Non-pigmented ciliary epithelial cell (primary cell): ENCODE measurements at regions not wholly inside any gene's neighbourhood (a gene's known extent, or its start where the extent isn't known, plus 50 kb on each side); places are given as distances from the start of the nearest gene placed in this dataset.
"Not testable (repeated sequence)": the region's sequence is repeated elsewhere in the genome, so short reads cannot be mapped to it uniquely, and the experiment has no call there.

Source experiments
- DNase-seq: peaks from one replicate; pipeline ENCODE4 v3.0.0-alpha.2; 2010; ENCODE audit warnings: low read depth

DNA sequence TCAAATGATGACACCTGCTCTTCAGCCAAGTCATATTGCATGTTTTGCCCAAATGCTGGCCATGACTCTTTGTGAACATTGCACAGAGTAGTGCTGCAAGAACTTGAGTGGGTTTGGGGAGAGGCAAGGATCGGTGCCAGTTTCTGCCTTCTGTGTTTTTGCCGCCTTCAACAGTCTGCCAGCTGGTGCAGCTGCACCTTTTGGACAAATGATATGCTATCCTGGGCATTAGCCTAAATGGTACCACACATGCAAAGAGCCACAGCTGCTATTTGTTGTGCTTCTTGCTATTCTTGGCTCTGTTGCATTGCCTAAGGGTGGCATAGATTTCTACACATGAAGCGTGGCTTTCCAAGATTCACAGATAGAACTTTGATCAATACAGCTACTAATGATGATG lies 189.0 kb upstream of the CCN2 start:
- no peak for DNase-seq

DNA sequence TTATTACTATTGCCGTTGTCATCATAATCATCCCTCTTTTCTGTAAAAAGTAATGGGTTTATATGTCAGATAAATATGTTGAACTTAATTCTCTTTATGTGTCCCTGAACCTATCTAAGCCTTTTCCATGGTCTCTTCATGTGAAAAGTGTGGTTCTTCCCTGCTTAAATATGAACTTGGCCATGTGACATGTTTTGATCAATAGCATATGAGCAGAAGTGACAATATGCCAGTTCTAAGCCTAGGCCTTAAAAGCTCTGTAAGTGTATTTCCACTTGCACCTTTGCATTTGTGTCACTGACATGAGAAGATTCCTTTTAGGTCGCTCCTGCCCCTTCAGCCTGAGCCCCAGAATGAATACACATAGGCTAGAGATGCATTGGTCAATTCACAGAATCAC lies 188.4 kb upstream of the CCN2 start:
- no peak for DNase-seq

DNA sequence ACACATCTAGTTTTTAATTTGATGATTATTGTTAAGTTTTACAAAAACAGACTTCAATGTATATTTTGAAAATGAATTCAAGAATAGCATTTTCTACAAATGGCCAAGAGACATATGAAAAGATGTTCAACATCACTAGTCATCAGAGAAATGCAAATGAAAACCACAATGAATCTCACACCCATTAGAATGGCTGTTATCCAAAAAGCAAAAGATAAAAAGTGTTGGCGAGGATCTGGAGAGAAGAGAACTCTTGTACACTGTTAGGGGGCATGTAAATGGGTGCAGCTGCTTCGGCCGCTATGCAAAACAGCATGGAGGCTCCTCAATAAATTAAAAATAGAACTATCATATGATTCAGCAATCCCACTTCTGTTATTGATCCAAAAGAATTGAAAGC lies 185.8 kb upstream of the CCN2 start:
- no peak for DNase-seq

DNA sequence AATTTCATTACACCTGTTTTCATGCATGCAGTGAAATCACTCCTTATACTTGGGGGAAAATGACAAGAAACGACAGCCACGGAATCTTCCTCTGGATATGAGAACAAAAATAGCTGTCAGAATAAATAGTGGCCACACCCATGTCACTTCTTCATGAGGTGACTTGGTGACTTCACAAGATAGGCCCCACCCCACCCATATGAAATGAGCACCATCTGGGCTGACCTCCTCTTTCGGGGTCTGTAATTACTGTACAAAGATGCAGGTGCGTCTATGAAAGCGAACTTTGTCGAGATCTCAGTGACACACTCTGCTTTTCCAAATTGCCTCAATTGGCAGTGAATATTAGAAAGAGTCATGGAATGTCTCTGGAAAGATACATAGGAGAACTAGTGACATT lies 184.2 kb upstream of the CCN2 start:
- no peak for DNase-seq

DNA sequence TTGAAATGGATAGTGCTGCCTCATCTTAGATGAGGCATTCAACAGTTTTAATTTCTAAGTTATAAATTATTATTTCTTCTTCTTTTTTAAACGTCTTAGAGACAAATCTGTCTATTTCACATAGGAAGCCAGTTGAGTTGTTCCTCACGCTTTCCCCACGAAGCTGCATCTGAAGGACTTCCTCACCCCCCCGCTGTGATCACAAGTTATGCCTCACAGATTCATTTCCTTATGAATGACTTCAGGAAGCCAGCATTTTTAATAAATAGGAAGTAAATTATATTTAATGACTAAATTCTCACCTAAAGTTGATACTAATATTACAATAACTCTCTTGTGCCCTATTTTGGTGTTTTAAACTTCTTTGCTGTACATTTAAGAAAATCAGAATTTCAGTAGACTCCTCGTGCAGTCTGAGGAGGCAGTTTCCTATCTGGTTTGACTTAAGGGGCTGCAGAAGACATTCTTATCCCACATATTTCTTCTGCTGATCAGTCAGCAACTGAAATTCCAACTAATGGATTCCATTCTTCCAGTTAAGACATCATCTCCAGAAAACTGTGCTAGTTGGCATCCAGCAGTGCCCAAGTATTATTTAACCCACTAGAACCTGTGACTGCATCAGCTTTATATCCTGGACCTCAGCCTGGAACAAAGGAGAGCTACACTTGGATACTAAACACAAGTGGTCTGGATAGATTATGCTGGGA lies 182.7 kb upstream of the CCN2 start:
- no peak for DNase-seq

DNA sequence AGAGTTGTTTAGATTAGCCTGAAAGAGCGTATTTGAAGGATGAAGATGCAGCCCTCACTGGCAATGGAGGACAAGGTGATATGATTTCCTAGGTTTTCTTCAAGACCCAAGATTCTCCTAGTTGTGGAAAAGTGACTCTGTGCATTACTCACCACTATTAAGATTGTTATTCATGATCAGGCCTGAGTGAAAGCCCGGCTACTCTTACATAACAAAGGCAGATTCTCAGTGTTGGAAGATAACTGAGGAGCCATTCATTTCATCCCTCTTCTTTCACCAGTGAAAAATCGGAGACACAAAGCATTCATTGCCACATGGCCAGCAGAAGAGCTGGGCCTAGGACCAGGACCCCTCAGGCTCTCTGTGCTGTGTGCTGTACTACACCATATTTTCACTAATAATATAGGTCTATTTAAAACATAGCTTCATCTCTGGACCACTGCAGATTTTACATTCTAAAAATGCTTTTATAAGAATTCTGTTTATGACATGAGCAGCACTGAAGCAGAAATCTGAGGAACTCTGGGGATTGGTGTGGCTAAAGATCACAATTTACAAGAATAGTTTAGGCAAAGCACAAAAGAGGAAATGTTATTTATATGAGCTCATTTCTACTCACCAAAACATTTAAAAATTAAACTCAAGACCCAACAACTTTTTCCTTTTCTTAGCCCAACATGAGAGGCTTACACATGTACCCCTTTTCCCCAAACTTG lies 181.9 kb upstream of the CCN2 start:
- DNase-seq, result peak; percentile 37

DNA sequence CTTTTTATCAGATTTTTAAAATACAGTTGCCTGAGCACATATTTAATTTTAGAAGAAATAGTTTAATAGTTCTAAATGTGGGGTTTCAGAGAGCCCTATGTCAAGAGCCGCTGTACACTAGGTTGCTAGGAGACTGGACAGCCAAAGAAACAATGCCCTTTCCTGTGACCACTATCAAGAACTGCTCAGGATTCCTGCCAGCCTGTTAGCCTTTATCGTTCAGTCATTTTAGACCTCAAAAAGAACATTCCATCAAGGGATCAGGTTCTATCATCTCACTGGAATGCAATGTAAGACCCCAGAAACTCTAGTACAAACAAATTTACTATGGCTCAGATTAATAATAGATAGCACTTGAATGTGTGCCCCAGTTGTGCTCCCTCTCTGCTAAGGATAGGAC lies 181.2 kb upstream of the CCN2 start:
- DNase-seq, result peak; percentile 55

DNA sequence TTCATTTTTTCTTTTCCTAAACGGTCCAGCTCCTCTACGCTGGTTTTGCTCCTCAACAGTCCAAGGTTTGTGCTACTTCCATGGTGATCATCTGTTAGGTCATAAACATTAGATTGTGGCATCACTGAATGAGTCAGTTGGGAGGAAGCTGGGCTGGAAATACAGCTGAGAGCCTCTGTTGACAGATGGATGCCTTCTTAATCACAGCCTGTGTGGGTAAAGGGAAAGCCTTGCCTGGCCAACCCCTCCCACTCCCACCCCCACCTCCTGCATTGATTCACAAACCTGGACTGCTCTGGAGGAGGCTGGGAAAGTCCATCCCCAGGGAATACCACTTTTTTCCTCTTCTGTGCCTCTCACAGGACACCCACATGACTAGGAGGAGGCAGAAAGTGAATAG lies 180.6 kb upstream of the CCN2 start:
- peak; percentile 95 for DNase-seq

DNA sequence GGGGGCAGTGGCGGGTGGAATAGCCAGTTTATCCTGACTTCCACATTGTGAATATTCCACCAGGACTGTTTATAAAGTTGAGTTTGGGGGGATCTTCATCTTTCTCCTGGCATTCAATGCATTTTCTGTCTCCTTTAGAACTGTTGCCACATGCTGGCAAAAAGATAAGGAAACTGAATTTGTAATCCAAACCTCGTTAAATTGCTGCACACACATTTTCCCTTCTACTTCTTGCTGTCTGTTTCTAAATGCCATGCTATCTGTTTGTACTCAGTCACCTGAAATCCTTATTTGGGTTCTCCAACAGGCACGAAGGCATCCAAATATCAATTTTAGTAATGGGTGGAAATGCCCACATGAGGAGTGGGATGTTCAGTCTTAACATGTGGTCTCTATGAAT lies 180.2 kb upstream of the CCN2 start:
- DNase-seq, result no peak

DNA sequence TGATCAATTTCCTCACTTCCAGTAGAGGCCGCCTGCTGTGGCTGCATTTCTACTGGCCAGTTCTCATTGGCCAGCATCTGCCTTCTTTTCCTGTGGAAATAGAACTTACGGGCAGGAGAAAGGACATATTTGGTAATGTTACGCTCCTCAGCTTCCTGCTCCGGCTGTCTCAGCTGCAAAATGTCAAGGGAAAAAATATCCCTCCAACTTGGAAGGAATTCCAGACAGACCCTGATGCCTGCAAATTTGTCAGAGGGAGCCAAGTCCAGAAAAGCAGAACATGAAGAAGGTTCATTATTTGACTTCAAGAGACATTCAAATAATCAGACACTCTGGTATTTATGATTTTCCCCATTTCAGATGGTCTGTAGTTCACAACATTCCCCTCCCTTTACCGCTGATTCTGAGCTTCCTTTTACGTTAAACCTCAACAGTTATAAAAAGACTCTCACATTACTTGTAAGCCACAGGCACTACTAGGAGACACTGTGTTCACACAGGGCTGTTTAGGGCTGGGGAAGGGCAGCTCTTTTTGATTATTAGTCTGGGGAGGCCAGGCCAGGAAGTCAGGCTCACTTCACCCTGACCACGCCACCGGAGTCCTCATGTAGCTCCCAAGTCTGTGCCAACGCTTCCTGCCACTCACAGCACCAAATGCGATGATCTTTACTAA lies 179.6 kb upstream of the CCN2 start:
- DNase-seq, result peak; percentile 36

DNA sequence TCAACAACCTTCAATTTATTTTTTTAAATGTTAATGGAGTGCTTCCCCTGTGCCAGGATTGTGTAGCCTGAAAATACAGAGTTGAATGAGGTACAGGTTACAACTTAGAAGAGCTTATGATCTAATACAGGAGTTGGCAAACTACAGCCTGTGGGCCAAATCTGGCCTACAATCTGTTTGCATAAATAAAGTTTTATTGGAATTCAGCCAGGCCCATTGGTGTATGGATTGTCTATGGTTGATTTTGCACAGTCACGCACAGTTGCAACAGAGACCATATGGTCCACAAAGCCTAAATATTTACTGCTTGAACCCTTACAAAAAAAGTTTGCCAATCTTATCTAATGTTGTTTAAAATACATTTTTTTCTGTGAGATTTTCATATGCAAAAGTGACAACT lies 177.3 kb upstream of the CCN2 start:
- DNase-seq, result no peak

DNA sequence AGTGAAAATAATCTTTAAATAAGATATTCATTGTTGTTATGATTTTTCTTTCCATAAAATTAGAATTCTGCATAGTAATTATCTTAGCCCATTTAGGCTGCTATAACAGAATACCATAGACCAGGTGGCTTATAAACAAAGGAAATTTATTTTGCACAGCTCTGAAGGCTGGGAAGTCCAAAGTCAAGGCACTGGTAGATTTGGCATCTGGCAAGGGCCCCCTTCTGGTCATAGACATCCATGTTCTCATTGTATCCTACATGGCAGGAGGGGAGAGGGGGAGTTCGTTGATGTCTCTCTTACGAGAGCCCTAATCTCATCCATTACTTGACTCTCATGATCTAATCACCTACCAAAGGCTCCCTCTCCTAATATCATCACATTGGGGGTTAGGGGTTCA lies 175.0 kb upstream of the CCN2 start:
- DNase-seq, result no peak

DNA sequence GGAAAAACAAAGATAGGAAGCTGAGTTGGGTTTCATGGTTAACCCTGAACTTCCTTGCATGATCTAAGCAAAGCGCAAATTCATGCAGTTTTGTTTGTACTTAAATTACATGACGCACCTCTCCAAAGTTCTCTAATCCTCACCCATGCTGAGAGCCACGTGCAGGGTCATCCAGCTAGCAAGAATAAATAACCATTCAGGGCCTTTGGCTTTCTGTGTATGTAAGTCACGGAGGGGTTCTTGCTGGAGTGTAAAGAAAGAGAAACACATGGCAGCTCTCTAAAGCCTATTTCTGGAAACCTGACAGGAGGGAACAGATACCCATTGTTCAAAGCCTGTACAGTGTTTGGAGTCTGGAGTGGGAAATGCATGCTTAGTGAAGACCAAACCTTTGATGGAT lies 171.7 kb upstream of the CCN2 start:
- DNase-seq, result peak; percentile 40

DNA sequence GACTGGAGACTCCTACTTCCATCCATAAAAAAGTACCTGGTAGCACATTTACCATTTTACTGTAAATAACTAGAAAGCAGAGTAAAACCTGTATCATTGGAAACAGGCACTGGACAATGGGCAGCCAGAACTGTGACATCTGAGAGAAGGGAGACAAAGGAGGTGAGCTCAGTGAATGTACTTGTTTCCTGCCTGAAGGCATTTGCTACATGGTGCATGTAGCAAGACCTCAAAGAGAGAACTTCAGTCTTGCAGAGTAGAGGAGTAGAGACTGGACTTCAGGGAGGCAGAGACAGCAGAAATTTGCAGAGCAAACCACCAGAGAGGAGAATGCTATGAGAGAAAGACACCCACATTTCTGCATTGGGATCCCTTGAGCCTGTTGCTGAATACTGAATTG lies 171.0 kb upstream of the CCN2 start:
- DNase-seq, result no peak

DNA sequence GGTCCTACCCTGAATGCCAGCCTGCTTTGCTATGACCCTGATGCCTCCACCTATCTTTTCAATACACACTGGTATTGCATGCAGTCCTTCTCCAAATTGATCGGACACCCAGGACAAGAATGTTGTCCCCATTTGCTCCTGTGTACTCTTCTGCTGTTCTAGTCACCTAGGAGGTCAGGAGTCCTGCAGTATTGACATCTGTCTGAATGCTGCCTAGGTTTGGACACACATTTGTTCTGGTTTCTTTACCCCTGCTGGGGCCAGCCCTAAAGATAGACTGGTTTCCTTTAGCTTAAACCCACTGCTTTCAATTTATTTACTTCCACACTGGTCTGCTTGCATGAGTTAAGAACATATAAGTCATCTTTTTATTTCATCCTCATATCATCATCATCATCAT lies 167.0 kb upstream of the CCN2 start:
- no peak for DNase-seq

DNA sequence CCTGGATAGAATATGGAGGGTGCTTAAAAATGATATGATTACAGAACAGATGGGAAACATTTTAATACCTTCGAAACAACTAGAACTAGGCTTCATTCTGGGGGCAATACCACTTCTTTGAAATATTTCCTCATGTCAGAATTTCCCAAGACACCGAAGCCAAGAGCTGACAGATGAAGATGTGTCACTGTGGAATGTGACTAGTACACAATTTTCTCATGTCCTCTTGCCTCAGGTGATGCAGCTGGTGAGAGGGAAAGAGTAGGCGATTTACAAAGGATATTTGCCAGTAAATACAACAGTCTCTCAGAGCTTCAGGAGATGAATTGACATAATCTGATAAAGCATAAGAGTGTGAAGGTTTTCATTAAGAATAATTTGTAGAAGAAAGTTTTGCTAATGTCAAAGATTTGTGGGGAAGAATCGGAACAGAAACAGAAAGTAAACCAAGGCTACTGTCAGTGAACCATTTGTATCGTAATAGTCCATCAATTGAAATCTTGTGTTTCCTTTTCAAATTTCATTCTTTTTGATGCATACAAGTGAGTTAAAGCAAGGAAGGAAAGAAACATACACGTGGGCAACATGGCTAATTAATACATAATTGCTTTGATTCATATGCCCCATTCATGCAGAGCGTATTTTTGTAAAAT lies 164.7 kb upstream of the CCN2 start:
- no peak for DNase-seq

DNA sequence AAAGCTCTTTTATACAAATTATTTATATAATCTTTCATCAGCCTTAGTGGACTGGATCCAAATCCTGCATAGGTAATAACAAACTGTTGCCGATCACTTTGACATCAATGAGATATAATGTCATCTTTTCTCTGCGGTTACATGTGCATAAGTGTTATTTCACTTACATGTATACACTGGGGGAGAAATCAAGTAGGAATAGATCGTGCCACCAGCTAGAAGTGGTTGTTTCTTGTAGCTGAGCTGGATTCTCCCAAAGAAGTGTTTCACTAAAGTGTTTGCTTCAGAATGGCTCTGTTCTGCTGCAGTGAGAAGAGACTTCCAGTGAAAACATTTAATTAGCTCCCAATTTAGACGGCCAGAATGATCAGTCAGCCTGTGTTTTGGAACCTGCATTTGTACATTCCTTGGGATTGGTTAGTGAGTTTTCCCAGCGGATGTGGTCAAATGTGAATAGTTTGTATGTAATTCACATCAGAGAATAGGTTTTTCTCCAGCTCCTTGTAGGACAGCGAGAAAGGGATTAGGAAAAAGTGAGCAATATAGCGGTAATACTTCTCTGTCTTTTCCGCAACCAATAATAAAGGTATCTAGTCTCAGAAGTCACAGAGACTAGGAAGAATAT lies 163.1 kb upstream of the CCN2 start:
- no peak for DNase-seq

DNA sequence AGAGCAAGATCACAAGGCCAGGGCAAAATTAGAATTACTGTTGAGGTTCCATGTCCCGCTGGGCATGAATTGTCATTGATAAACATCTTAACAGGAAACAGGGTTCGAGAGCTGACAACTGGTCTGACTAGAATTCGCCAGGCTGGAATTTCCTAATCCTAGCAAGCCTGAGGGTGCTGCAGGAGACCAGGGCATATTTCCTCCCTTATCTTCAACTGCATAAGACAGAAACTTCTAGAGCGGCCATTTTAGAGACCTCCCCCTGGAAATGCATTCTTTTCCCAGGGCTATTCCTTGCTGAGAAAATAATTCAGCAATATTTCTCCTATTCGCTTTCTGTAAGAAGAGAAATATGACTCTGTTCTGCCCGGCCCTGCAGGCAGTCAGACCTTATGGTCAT lies 158.6 kb upstream of the CCN2 start:
- DNase-seq, result not testable (repeated sequence)

DNA sequence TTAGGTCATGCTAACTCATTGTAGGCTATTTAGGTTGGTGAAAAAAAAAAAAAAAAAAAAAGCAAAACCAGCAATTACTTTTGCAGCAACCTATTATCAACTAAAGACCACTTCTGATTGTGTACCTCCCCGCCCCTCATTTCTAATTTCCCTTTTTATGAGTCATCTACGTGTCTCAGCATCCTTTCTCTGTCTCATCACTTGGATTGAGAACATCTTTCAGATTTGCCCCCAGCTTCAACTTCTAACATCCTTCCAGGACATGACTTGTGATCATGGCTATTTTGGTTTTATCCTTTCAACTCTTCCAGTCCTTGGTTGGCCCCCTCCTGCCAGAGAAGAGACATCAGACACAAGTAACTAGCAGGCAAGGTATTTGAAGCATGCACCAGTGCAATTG lies 156.7 kb upstream of the CCN2 start:
- no peak for DNase-seq

DNA sequence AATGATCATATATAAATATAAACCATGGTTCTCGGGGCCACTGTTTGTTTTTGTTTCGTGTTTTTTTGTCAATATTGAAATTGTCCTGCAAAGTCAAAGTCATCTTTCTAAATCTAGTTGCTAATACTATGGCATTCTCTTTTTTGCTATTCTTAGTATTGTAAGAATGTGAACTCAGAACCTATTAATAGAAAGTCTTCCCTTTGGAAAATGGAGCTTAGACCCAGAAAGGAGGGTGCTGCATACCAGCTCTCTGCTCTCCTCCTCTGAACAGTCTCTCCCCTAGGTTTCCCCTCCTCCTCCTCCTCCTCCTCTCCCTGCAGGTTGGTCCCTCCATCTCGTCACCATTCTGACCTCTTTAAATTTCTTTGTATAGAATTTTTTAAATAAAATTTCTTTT lies 150.4 kb upstream of the CCN2 start:
- no peak for DNase-seq

DNA sequence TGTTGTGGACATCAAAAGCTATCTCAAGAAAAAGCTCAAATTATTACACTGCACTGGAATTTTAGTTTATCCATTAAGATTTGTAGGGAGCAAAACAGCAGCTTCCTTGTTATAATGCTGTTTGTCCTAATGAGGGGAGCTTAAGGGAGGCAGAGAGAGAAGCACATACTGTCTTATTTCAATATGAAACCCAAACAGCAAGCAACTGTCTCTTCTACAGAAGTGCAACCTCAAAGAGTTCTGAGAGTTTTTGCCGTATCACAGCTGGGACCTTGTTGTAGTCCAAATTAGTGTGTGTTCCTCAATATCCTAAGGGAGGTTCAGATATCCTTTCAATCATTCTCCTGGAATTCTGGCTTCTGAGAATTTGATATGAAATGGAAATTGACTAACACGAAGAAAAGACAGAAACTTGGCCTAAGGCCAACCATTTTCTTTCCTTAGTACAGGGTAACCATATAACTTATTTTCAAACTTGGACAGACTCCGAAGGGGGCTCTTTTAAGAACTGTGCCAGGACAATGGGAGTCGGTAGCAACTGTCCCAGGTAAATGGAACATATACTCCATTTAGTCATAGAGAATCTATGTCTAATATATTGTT lies 149.3 kb upstream of the CCN2 start:
- no peak for DNase-seq

DNA sequence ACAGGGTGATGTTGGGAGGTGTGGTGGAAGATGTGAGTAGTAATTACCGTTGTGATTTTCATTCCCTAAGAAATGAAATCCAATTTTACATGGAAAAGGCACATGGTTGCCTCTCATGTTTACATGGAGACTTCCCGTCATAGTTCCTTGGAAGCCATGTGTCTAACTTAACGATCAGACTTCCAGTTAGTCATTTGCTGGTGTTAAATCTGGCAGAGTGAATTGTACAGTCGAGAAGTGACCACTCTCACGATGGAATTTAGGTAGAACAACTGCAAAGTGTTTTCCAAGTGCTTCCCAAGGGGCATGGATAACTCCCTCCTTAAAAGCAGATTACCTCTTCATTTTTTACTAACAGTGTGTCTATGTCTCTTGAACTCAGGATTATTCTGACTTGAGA lies 145.8 kb upstream of the CCN2 start:
- no peak for DNase-seq
